Fibroblast of villous mesenchyme (primary cell): ENCODE measurements at regions not wholly inside any gene's neighbourhood (a gene's known extent, or its start where the extent isn't known, plus 50 kb on each side); places are given as distances from the start of the nearest gene placed in this dataset.

Source experiments
- DNase-seq: peaks from one replicate; pipeline ENCODE4 v3.0.0-alpha.2; 2010; ENCODE audit warnings: low read depth
- H3K4me3 ChIP-seq: 2 replicates; pipeline ENCODE4 v1.5.1; 2011; ENCODE audit warnings: low read depth, mild to moderate bottlenecking, low read length
- TF ChIP-seq, protein P1 (sequence below): IDR thresholded peaks from 2 replicates; pipeline ENCODE4 v1.5.1; 2012; ENCODE audit warnings: low read depth, mild to moderate bottlenecking, low read length; ENCODE audit not compliant: insufficient read depth

DNA sequence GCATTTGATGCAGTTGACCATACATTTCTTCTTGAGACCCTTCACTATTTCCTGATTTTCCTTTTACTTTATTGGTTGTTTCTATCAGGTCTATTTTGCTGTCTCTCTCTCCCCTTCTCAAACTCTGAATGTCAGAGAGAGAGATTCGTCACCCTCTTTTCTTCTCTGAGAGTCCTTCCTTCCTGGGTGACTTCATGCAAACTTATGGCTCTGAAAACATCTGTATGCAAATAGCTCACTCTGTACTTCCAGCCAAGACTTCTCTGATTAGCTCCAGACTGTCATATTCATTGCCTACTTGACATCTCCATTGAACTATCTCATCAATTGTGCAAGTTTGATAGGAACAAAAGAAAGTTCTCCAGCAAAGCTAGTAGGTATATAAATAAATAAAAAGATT lies 191.7 kb upstream of the KLF6 start:
- TF ChIP-seq, protein P1, sequence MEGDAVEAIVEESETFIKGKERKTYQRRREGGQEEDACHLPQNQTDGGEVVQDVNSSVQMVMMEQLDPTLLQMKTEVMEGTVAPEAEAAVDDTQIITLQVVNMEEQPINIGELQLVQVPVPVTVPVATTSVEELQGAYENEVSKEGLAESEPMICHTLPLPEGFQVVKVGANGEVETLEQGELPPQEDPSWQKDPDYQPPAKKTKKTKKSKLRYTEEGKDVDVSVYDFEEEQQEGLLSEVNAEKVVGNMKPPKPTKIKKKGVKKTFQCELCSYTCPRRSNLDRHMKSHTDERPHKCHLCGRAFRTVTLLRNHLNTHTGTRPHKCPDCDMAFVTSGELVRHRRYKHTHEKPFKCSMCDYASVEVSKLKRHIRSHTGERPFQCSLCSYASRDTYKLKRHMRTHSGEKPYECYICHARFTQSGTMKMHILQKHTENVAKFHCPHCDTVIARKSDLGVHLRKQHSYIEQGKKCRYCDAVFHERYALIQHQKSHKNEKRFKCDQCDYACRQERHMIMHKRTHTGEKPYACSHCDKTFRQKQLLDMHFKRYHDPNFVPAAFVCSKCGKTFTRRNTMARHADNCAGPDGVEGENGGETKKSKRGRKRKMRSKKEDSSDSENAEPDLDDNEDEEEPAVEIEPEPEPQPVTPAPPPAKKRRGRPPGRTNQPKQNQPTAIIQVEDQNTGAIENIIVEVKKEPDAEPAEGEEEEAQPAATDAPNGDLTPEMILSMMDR, result no peak
- no peak overlapping the region for H3K4me3 ChIP-seq
- no peak for DNase-seq

DNA sequence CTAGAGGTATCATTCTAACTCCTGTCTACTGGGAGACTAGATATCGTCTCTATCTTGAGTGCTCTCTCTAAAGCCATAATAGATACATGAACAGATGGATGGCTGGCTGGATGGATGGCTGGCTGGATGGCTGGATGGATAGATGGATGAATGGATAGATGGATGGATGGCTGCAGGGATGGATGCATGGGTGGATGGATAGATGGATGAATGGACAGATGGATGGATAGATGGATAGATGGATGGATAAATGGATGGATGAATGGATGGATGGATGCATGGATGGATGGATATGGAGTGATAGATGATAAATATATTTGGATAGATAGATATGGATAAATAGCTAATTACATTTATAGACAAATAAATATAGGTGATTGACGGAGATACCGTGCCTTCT lies 191.2 kb upstream of the KLF6 start:
- no peak overlapping the region for H3K4me3 ChIP-seq
- TF ChIP-seq, protein P1, result no peak
- no peak for DNase-seq

DNA sequence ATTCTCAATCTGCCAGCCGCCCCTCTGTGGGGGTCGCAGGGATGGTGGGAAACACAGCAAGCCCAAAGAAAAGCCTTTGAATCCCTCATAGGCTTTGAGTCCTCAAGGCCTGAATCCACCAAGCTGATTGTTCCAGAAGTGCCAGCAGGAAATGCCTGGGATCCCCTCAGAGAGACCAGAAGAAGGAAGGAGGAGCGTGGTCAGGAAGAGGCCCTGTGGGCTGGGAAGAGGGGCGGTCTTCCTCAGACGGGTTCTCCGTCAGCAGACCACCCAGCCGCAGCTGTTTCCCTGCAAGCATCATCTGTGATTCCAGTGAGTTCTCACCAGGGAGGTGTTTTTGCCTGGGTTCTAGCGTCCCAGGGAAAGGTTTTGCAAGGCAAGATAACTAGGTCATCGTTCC lies 190.0 kb upstream of the KLF6 start:
- no peak for DNase-seq
- H3K4me3 ChIP-seq, result no peak overlapping the region
- TF ChIP-seq, protein P1, result no peak

DNA sequence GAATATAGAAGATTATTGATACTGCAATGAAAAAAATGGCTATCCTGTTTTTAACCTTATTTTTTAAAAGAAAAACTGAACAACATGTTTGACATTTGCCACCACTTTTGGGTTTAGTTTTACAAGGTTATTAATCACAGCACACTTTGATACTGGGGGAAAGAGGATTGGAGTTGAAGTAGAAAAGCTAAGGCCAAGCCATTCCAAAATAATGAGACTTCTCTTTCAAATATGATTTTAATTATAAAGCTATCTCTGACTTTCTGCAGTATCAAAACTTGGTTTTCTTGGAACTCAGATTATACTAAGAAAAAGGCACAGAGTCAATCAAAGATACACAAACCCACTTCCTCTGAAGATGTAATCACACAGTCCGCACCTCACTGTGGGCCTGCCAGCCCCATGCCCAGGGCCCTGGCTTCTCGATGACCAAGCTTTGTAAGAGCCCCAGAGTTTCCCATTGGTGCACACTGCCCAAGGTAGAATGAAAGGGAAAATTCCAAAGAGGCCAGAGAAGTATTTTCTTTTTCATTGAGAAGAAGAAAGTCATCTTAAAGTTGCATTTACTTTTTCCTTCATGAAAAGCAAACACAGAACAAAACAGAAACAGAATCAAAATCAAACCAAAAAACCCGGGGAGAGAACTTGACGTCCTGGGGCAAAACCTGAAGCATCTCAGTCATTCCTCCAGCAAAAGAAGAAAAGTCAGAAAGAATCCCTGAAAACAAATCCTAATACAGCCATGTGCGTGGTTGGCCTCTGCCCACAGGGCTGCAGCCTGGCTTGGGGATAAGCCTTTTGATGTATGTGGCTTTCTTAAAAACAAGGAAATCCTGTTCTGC lies 187.7 kb upstream of the KLF6 start:
- H3K4me3 ChIP-seq, result no peak overlapping the region
- TF ChIP-seq, protein P1, result no peak
- DNase-seq, result no peak

DNA sequence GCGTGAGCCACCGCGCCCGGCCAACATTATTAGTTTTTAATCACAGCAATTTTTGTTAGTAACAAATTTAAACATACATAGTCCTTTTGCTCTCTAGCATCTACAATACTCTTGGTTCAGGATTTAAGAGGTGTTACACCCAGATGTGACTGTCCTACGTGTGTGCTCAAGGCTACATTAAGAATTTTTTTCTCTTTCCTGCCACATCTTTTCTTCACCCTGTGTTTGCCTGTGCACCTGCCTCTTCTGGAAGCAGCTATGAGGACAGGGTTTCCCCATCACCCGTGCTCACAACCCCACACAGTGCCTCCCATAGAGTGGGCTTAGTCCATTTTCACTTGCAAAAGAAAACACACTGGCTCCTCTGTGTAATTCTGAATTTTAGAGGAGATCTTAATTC lies 186.7 kb upstream of the KLF6 start:
- no peak overlapping the region for H3K4me3 ChIP-seq
- DNase-seq, result no peak
- TF ChIP-seq, protein P1, result no peak

DNA sequence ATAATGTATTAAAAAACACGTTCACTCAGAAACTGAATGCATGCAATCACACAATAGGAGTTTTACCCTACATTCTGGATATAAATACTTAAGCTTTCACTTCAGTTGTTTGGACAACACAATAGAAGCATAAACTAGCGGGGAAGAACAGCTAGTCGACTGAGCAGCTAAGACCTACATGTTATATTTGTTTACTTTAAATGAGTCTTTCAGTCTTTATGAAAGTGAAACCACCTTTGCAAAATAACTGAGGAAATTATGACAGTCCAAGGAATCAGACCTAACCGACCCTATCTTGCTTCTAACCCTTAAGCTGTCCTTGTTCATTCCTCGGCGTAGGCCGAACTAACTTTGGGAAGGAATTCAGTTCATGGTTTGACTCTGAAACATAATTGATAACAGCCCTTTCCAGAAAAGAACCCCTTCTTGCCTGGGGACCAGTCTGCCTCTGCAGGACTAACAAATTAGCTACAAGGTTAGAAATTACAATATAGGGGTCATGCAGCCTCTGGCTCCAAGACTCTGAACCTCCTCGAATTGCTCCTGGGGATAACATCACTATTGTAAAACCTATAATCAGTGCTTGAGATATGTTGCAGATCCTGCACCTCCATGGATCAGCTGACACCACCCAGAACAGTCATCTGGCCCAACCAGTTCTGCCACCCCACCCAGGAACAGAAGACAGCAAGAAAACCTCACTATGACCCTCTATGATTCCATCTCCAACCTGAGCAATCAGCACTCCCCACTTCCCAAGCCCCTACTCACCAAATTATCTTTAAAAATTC lies 185.1 kb upstream of the KLF6 start:
- peak; percentile 26 for DNase-seq
- TF ChIP-seq, protein P1, result no peak
- no peak overlapping the region for H3K4me3 ChIP-seq
